HG02840 (cell line): ENCODE measurements at regions not wholly inside any gene's neighbourhood (a gene's known extent, or its start where the extent isn't known, plus 50 kb on each side); places are given as distances from the start of the nearest gene placed in this dataset.
"Not testable (repeated sequence)": the region's sequence is repeated elsewhere in the genome, so short reads cannot be mapped to it uniquely, and the experiment has no call there.

Experiments used
- ATAC-seq: cut with Tn5 transposase; IDR thresholded peaks from one replicate; pipeline ENCODE4 v1.9.1; 2021; ENCODE audit warnings: mild to moderate bottlenecking, moderate library complexity, moderate number of reproducible peaks; ENCODE audit not compliant: unreplicated experiment, low FRiP score

DNA sequence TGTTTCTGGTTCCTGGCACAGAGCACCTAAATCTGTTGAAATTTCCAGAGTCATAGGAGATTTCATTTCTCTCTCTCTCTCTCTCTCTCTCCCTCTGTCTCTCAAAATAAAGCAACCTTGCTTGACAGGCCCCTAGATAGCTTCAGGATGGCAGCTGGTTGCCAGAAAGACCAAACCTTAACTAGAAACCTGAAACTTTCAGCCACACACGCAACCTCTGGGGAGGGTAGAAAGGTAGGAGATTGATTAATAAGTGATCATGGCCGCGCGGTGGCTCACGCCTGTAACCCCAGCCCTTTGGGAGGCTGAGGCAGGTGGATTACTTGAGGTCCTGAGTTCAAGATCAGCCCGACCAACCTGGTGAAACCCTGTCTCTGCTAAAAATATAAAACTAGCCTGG, 1885.4 kb upstream of the CELF4 start:
- ATAC-seq = no peak

DNA sequence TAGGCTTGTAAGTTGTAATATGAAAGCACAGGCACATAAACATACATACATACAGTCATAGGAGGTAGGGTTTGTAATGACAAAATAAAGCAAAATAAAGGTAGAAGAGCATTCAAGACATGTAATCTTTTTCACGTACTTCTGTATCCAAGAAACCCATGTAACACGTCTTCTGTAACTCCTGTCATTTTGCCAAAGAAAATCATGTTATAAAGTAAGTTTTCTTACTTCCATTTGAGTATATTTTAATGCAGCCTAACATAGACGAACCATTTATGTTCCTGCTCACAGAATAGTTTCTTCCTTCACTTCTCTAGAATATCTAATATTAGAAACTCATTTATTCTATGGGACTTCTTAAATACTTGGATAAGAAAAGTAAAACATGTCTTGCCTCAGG, 1884.0 kb upstream of the CELF4 start:
- no peak for ATAC-seq

DNA sequence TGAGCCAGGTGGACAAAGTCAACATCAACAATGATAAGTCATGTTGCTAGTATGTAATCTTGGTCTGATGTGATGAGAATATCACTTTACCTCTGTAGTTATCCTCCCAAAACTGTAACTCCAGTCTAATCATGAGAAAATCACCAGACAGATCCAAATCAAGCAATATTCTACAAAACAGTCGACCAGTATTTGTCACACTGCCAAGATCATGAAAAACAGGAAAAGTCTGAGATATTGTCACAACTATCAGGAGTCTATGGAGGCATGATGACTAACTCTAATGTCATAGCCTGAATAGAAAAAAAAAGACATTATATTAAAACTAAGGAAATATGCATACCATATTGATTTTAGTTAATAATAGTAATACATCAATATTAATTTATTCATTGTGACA, 1883.3 kb upstream of the CELF4 start:
- ATAC-seq = no peak

DNA sequence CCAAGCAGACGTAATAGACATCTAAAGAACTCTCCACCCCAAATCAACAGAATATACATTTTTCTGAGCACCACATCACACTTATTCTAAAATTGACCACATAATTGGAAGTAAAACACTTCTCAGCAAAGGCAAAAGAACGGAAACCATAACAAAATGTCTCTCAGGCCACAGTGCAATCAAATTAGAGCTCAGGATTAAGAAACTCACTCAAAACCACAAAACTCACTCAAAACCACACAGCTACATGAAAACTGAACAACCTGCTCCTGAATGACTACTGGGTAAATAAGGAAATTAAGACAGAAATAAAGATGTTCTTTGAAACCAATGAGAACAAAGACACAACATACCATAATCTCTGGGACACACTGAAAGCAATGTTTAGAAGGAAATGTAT, 1879.4 kb upstream of the CELF4 start:
- not testable (repeated sequence) for ATAC-seq

DNA sequence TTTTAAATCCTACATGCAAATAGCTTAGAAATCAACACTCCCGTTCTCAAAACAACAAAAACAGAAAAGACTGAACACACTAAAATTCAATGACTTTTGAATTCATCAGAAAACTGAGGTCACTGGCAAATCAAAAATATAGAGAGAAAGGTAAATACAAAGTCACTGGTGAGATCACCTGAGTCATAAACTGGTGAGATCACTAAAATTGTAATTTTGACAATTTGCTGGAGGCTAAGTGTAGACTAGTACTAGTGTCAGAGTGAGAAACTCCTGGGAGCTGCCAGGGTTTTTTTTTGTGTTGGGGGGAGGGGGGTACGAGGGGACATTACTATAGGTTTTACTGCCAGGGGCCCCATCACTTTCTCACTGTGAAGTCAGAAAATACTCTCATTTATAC, 1876.0 kb upstream of the CELF4 start:
- no peak for ATAC-seq

DNA sequence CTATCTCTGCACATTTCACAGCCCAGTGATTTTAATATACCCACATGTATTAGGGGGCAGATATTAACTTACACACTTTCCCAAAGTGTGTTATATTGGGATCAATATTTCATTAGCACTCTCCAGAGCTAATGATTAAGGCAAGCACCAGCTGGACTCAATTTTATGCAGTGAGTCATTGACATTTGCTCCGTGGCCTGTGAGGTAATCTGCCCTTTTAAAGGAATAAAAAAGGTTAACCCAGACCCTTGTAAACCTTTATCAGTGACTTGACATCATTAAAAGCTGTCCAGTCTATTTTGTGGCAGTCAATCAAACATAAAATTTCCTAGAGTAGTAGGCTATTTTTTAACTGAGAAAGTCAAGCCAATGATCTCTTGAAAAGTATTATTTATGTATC, 1870.4 kb upstream of the CELF4 start:
- no peak for ATAC-seq

DNA sequence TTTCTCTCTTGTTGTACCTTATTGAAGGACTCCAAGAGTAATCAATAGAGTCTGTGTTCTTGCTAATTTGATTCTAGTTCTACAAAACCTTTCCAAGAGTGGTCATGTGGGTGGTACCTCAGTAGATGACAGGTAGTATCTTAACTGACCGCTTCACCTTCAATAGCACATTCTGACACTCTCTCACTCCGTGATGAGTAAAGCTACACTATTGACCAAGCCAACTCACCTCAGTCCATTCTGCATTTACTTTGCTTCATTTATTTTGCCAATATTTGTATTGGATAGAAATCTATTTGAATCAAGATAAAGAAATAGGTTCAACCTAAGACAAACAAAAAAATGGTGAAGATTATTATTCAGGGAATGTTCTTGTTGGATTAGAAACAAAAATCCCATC, 1869.6 kb upstream of the CELF4 start:
- no peak for ATAC-seq

DNA sequence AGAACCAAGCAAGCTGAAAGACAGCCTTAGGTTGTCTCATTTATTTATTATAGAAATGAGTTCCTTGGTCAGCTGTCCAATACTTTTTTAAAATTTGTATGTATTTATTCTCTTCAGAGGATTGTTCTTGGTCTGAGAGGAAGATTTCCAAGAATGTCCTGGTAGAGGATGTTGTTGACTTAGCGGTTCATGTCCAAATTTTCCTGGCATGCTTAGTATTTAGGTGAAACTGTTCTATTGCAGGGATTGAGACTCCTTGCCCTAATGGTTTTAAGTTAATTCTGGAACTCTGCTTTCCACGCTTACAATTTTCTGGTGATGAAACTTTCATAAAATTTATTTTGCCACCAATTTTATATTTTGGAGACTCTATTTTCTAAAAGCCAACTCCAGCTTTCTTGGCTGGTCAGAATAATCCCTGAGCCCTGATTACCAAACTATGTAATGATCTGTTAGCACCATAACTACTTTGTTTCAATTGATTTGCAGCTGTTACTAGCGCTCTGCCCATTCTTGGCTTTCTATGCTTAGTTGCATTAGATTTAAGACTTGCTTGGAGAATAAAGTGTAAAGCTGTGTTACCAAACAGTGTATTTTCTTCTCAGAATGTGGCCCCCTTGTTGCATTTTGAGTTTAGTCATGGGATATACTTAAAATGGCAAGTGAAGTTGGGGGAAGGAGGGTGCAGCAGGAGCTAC, 1868.8 kb upstream of the CELF4 start:
- ATAC-seq = no peak

GRCh38 chr18:39425172-39425850, 1859.7 kb upstream of the CELF4 start:
- ATAC-seq = no peak

DNA sequence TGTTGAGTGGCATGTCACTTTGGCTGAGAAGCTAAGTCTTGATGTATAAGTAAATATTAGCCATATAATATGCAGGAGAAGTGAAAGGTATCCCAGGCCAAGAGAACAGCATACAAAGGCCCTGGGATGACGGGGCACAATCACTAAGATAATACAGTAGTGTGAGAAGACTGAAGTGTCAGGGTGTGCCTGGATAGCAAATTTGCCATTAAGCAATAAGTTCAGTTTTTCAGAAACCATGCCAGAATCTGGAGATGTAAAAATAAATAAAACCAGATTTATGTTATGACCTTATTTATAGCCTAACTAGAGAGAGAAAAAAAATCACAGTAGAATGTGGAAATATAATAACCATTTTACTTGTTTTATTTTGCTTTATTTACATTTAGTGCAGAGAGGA, 1858.7 kb upstream of the CELF4 start:
- ATAC-seq = no peak

DNA sequence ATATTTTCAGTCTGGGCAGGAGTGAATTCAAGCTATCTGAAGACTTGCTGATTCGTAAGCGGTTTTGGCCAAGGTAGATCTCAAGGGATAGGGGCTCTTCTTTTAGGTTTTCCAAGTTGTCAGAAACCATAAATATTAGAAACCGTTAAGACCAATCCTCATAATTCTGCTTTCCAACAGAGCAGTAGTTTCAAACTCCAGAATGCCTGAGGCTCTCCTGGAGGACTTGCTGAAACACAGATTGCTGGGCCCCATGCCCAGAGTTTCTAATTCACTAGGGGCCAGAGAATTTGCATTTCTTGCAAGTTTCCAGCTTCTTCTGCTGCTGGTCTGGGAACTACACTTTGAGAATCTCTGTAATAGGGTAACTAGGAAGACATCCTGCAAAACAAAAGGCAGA, 1855.7 kb upstream of the CELF4 start:
- no peak for ATAC-seq

GRCh38 chr18:39419315-39419714, 1853.7 kb upstream of the CELF4 start:
- no peak for ATAC-seq

- no peak for ATAC-seq
Measured at GRCh38 chr18:39415471-39415870, 1849.9 kb upstream of the CELF4 start.

DNA sequence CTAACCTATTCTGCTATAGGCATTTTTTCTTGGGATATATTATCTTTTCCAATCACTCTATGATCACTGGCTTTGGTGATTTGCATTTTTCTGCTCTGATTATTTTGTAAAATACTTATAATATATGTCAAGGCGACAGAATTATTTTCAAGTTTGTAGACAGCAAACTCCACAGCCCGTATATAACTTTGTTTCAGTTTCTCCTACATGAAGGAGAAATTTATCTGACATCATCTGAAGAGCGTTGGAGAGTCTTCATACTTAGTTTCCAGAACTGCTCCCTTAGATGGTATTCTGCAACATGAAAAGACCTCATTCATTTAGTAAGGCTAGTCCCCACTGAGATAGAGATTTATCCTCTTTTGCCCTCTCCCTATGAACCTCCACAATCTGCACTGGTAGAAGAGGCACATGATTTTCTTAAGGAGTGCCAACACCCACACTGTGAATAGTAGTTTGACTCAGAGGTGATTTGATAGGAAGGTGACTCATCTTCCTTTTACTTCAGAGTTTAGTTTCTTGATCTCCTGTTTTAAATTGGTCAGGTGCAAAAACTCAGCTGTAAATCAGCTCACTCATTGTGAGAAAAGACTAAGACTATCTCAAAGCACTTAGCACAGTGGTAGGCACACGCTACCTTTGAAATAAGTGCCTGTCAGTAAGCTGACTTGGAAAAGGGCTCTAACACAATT, 1848.6 kb upstream of the CELF4 start:
- no peak for ATAC-seq

GRCh38 chr18:39406941-39407340, 1841.3 kb upstream of the CELF4 start:
- no peak for ATAC-seq

DNA sequence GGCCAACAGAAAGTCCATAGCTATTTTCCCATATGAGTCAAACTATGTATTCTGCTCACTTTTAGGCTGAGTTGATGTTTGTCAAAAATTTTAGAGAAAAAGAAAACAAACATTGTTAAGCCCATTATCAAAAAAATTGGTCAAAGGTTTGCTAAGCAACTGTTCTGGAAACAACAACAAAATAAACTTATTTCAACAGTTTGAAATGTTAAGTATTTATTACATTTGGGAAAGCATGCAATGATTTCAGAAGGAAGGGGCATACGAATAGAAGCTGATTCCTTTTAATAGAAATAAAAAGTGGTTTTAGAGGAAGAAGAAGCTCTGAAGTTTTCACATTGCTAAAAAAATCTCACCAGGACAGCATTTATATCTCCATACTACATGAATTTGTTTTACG, 1837.5 kb upstream of the CELF4 start:
- no peak for ATAC-seq

DNA sequence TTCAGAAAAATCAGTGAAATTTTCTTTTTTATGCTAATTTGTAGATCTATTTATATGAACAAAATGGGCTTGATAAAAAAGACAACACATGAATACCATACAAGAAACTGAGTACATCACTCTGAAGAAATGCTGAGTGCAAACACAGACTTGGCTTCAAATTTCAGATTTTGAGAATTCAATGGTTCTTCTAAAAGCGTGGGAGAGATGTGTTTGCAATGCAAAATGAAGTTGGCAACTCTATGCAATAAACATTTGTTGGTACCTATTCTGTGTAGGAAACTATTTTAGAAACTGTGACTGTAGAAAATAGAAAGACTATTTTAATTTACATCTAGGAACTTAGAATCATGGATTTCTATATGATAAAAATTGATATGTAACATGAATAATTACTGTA, 1834.1 kb upstream of the CELF4 start:
- no peak for ATAC-seq

DNA sequence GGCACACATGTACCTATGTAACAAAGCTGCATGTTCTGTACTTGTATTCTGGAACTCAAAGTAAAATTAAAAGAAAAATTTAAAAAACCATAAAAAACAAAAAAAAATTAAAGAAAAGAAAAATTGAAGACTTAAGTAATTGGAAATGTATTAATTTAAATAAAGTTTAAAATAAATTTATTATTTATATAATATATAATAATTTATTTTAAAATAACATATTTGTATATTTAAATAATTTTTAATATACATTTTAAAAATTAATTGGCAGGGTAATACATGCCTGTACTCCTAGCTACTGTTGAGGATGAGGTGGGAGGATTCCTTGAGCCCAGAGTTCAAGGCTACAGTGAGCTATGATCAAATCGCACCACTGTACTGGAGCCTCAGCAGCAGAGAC, 1830.6 kb upstream of the CELF4 start:
- no peak for ATAC-seq

DNA sequence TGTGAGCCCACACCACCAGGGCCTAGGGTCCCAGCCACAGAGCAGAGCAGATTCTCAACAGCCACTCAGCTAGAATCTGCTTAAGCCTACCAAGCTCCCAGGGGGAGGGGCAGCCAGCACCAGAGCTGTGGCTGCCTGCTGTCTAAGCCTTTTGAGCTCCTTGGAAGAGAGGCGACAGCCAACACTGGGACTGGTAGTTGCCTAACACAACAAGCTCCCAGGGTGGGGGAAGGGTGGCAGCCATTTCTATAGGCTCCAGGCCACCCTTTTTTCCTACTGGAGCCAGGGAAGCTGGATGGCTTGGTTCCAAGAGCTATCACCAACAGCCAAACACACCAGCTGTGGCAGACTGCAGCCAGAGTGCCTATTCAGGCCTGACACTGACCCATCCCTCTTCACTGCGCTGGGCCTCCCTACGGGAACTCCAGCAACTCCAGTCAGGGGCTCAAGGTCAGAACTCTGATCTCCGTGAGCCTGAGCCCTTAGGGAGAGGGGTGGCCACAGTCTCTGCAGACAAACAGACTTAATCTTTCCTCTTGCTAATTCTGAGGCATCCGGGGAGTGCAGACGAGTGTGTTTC, 1824.3 kb upstream of the CELF4 start:
- ATAC-seq = no peak

- no peak for ATAC-seq
Measured at GRCh38 chr18:39380866-39381265, 1815.3 kb upstream of the CELF4 start.

DNA sequence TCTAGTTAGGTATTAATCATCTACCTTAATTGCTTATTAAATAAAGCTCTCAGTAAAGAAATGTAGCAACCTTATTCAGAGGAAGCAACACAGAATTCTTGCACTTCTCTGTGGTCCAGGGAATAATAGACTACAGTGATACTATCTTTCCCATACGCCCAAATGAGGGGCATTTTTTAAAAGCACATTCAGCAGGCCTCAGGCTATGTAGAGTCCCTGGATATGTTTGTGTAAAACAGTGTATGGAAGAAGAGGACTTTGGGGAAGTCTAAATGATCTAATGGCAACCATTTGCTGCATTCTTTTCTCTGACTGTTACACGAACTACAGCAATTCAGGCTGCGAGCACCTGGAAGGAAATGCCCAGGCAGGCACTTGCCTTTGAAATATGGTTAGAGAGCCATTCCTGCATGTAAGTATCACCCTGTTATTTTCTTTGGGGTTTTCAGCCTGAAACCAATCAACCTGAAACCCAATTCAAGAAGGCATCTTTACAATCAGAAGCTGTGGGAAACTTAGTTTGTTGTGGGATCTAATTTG, 1814.7 kb upstream of the CELF4 start:
- no peak for ATAC-seq
